ENCODE measurements at regions not wholly inside any gene's neighbourhood (a gene's known extent, or its start where the extent isn't known, plus 50 kb on each side); places are given as distances from the start of the nearest gene placed in this dataset.

- peaks cover 0 to 18% (median 5%) of the 10 kb centered on the region in 4 donors for H3K9me3 ChIP-seq
- no peaks in the 10 kb centered on the region for H3K27me3 ChIP-seq
- H3K4me3 ChIP-seq = no peak overlapping the region
- DNase-seq (no peak), ATAC-seq (ENCODE audit: low FRiP score in 2 of 2) (no peak)
- no peaks in the 10 kb centered on the region for H3K36me3 ChIP-seq
- WGBS, 2 donors = 21 to 29% methylated on average over 1 of the region's 1 CpG
- H3K27ac ChIP-seq = no peak overlapping the region
- TF ChIP-seq CTCF (IDR thresholded peaks at IDR 0.05) = no peak
- H3K4me1 ChIP-seq = no peaks in the 10 kb centered on the region
Observed at GRCh38 chr15:79689030-79689429, 207.8 kb downstream of the MTHFS start.

- H3K4me3 ChIP-seq = no peak overlapping the region
- 78 to 87% methylated on average over 4 of the region's 4 CpGs for WGBS, 2 donors
- H3K27me3 ChIP-seq = peaks cover 0 to 1% (median 0%) of the 10 kb centered on the region in 4 donors
- H3K9me3 ChIP-seq = no peaks in the 10 kb centered on the region
- no peak for ATAC-seq (ENCODE audit: low FRiP score in 2 of 2)
- no peak for TF ChIP-seq CTCF (IDR thresholded peaks at IDR 0.05)
- no peak for TF ChIP-seq POLR2A (IDR thresholded peaks at IDR 0.05)
- TF ChIP-seq EP300 (IDR thresholded peaks at IDR 0.05) = no peak
- no peak for TF ChIP-seq POLR2AphosphoS5 (IDR thresholded peaks at IDR 0.05)
- H3K36me3 ChIP-seq = no peaks in the 10 kb centered on the region
- H3K4me1 ChIP-seq = no peaks in the 10 kb centered on the region
- H3K27ac ChIP-seq = no peak overlapping the region
- no peak for DNase-seq
Observed at GRCh38 chr15:79700951-79701480, 195.8 kb downstream of the MTHFS start.

- no peaks in the 10 kb centered on the region for H3K4me1 ChIP-seq
- 100% methylated on average over 1 of the region's 1 CpG for WGBS, 2 donors
Observed at GRCh38 chr15:79702621-79703020, 194.2 kb downstream of the MTHFS start.

GRCh38 chr15:79721256-79721655 lies 175.6 kb downstream of the MTHFS start:
- ATAC-seq (ENCODE audit: low FRiP score in 2 of 2) (no peak), DNase-seq (no peak)
- Histone ChIP-seq H3K9me3 (no peaks in the 10 kb centered on the region), H3K4me1 (no peaks in the 10 kb centered on the region), H3K36me3 (no peaks in the 10 kb centered on the region), H3K27me3 (no peaks in the 10 kb centered on the region), H3K27ac (no peak overlapping the region), H3K4me3 (no peak overlapping the region)
- WGBS, 2 donors = 88 to 96% methylated on average over 1 of the region's 1 CpG
- TF ChIP-seq POLR2A (IDR thresholded peaks at IDR 0.05) = no peak
- TF ChIP-seq EP300 (IDR thresholded peaks at IDR 0.05) = no peak
- TF ChIP-seq POLR2AphosphoS5 (IDR thresholded peaks at IDR 0.05) = no peak
- TF ChIP-seq CTCF (IDR thresholded peaks at IDR 0.05) = no peak

More at GRCh38 chr15:79702621-79703020, 194.2 kb downstream of the MTHFS start:
- no peak for TF ChIP-seq EP300 (IDR thresholded peaks at IDR 0.05)
- TF ChIP-seq POLR2A (IDR thresholded peaks at IDR 0.05) = no peak
- no peak for TF ChIP-seq POLR2AphosphoS5 (IDR thresholded peaks at IDR 0.05)
- TF ChIP-seq CTCF (IDR thresholded peaks at IDR 0.05) = no peak
- Histone ChIP-seq H3K36me3 (no peaks in the 10 kb centered on the region), H3K27me3 (peaks cover 0 to 1% (median 0%) of the 10 kb centered on the region in 4 donors), H3K4me3 (no peak overlapping the region), H3K27ac (no peak overlapping the region), H3K9me3 (peaks cover 0 to 5% (median 0%) of the 10 kb centered on the region in 4 donors)
- ATAC-seq (ENCODE audit: low FRiP score in 2 of 2) (no peak), DNase-seq (no peak)

- Histone ChIP-seq H3K27me3 (no peaks in the 10 kb centered on the region), H3K4me1 (no peaks in the 10 kb centered on the region), H3K9me3 (no peaks in the 10 kb centered on the region), H3K4me3 (no peak overlapping the region), H3K36me3 (no peaks in the 10 kb centered on the region), H3K27ac (no peak overlapping the region)
- ATAC-seq (ENCODE audit: low FRiP score in 2 of 2) = peak in 1 of 2 donors; percentile 39
- DNase-seq = no peak
- TF ChIP-seq POLR2A (IDR thresholded peaks at IDR 0.05) (no peak), EP300 (IDR thresholded peaks at IDR 0.05) (no peak), CTCF (IDR thresholded peaks at IDR 0.05) (no peak), POLR2AphosphoS5 (IDR thresholded peaks at IDR 0.05) (no peak)
Observed at GRCh38 chr15:79724312-79724711, 172.5 kb downstream of the MTHFS start.

All from upper lobe of left lung (tissue), 6 donors.